Activated CD4-positive, alpha-beta T cell treated with anti-CD3 and anti-CD28 coated beads, Interleukin-2, amount 10 ng/mL, durations not matched to agents 7 days and 5 days (primary cell): ENCODE measurements at regions not wholly inside any gene's neighbourhood (a gene's known extent, or its start where the extent isn't known, plus 50 kb on each side); places are given as distances from the start of the nearest gene placed in this dataset.
"Not testable (repeated sequence)": the region's sequence is repeated elsewhere in the genome, so short reads cannot be mapped to it uniquely, and the experiment has no call there.

Experiments
- CTCF ChIA-PET: fragments of 350-600 bp; sonication (Branson Sonifier 250); formaldehyde crosslinking; loops from one replicate; lab custom pipeline; 2021; ENCODE audit warnings: antibody characterized with exemption; lab: Charles Lee
- POLR2A ChIA-PET: fragments of 350-600 bp; sonication (Branson Sonifier 250); formaldehyde crosslinking; loops from one replicate; lab custom pipeline; 2021; ENCODE audit warnings: antibody characterized with exemption; lab: Charles Lee
- DNase-seq: peaks from one replicate; pipeline ENCODE4 v3.0.0-alpha.2; 2020
- H3K27ac Mint-ChIP-seq: one replicate; pipeline ENCODE4 v1.8.0; 2021; ENCODE audit warnings: mild to moderate bottlenecking, moderate library complexity, mixed read lengths
- H3K27me3 Mint-ChIP-seq: one replicate; pipeline ENCODE4 v1.8.0; 2021; ENCODE audit warnings: mixed read lengths
- H3K36me3 Mint-ChIP-seq: one replicate; pipeline ENCODE4 v1.8.0; 2021; ENCODE audit warnings: low read depth, mixed read lengths
- H3K4me1 Mint-ChIP-seq: one replicate; pipeline ENCODE4 v1.8.0; 2021; ENCODE audit warnings: mixed read lengths
- H3K4me3 Mint-ChIP-seq: one replicate; pipeline ENCODE4 v1.8.0; 2021; ENCODE audit warnings: mild to moderate bottlenecking, moderate library complexity, mixed read lengths
- H3K9me3 Mint-ChIP-seq: one replicate; pipeline ENCODE4 v1.8.0; 2021; ENCODE audit warnings: mixed read lengths

- no peak overlapping the region for H3K27ac Mint-ChIP-seq
- no peaks in the 10 kb centered on the region for H3K27me3 Mint-ChIP-seq
- no peak for DNase-seq
- CTCF ChIA-PET = no interaction called here
- H3K36me3 Mint-ChIP-seq = no peaks in the 10 kb centered on the region
- no peaks in the 10 kb centered on the region for H3K4me1 Mint-ChIP-seq
- H3K9me3 Mint-ChIP-seq = peaks cover 5% of the 10 kb centered on the region
- H3K4me3 Mint-ChIP-seq = no peak overlapping the region
- POLR2A ChIA-PET = no interaction called here
Observed at GRCh38 chr12:16857456-16857923, 251.5 kb upstream of the LMO3 start.

DNA sequence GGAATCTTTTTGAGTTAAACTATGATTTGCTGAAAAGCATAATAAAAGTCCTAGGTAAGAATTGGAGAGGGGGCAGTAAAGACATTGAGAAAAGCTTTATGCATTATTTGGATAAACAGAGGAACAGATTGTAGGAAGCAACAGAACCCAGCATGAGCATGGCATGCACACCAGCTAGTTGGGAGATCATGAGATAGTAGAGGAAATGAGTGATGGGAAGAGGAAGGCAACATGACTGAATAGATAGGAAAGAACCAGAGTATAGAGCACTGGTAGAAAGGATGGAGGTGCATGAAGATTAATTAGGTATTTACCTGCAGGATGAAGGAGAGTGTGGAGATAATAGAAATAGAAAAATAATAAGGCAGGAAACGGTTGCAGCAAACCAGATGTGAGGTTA lies 248.5 kb upstream of the LMO3 start:
- Mint-ChIP-seq H3K27me3 (no peaks in the 10 kb centered on the region), H3K36me3 (no peaks in the 10 kb centered on the region), H3K27ac (no peak overlapping the region), H3K9me3 (peaks cover 6% of the 10 kb centered on the region), H3K4me1 (no peaks in the 10 kb centered on the region), H3K4me3 (no peak overlapping the region)
- no peak for DNase-seq
- CTCF ChIA-PET = no interaction called here
- POLR2A ChIA-PET = no interaction called here

GRCh38 chr12:16849473-16849872 lies 243.5 kb upstream of the LMO3 start:
- Mint-ChIP-seq H3K9me3 (peaks cover 9% of the 10 kb centered on the region), H3K4me3 (no peak overlapping the region), H3K4me1 (no peaks in the 10 kb centered on the region), H3K27ac (no peak overlapping the region), H3K36me3 (no peaks in the 10 kb centered on the region), H3K27me3 (no peaks in the 10 kb centered on the region)
- ChIA-PET CTCF (no interaction called here), POLR2A (no interaction called here)
- no peak for DNase-seq

DNA sequence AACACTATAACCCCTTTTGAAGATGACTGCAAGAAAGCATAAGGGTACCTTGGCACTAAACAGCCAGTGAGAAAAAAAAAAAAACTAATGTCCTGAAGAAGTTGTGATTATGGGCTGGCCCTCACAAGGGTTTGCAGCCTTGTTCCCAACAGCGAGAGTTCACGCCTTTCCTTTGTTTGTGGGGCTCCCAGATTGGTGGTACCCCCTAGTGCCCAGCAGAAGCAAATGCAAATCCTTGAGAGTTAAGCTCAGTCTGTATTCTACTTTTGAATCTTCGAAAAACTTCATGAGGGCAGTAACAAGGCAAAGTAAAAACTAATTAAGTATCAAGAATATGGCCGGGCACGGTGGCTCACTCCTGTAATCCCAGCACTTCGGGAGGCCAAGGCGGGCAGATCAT lies 238.9 kb upstream of the LMO3 start:
- no peaks in the 10 kb centered on the region for H3K36me3 Mint-ChIP-seq
- ChIA-PET CTCF (interaction anchor here (0.6 kb wide), 1 partner anchor 388 kb away, joined by 3 read pairs; no protein-coding TSS in a partner anchor), POLR2A (no interaction called here)
- no peak overlapping the region for H3K27ac Mint-ChIP-seq
- H3K9me3 Mint-ChIP-seq = peaks cover 7% of the 10 kb centered on the region
- no peaks in the 10 kb centered on the region for H3K27me3 Mint-ChIP-seq
- DNase-seq = no peak
- H3K4me3 Mint-ChIP-seq = no peak overlapping the region
- H3K4me1 Mint-ChIP-seq = no peaks in the 10 kb centered on the region

DNA sequence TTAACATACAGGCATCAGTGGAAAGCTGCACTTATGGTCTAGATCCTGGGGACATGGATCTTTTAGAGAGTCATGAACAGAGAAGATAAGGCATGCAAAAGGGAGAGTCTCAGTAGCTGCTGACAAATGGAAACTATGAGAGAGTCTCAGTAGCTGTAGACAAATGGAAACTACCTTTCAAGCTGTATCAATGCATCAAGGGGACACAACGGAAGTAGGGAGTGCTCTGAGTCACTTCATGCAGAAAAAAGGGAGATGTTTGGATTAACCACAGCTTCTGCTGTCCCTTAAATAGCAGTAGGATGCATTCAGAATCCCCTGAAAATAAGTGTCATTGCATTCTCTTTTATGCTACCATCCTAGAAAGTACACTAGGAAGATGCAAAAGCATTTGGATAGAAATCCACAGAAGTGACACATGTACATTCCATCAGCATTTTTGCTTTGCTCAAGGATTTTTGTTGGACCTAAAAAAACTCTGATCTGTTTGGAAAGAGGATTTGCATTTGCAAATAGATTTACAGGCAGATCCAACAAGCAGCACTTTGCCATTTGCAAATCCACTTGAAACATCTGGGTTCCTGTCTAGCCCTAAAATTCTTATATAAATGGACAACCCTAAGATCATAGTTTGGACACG lies 227.5 kb upstream of the LMO3 start:
- Mint-ChIP-seq H3K9me3 (peaks cover 5% of the 10 kb centered on the region), H3K27me3 (no peaks in the 10 kb centered on the region), H3K4me1 (no peaks in the 10 kb centered on the region), H3K27ac (no peak overlapping the region), H3K36me3 (no peaks in the 10 kb centered on the region), H3K4me3 (no peak overlapping the region)
- ChIA-PET POLR2A (no interaction called here), CTCF (no interaction called here)
- no peak for DNase-seq

DNA sequence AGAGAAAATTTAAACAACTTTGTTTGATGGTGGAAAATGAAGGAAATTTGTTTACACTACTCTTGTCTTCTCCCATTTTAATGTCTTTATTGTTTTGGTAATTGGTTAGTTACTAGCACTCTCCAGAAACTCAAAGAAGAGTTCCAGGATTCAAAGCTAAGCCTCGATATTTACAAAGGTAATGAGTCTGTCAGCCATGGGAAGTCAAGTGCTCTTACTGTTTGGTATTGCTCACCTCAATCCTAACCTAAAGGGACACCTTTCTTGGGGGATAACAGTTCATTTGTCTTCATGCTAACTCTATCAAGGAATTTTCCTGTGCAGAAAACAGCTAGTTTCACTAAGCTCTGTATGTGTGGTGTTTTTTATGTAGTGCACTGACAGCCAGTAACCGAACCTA lies 222.9 kb upstream of the LMO3 start:
- H3K4me1 Mint-ChIP-seq = no peaks in the 10 kb centered on the region
- ChIA-PET CTCF (no interaction called here), POLR2A (no interaction called here)
- no peaks in the 10 kb centered on the region for H3K27me3 Mint-ChIP-seq
- no peaks in the 10 kb centered on the region for H3K36me3 Mint-ChIP-seq
- H3K4me3 Mint-ChIP-seq = no peak overlapping the region
- H3K27ac Mint-ChIP-seq = no peak overlapping the region
- peaks cover 11% of the 10 kb centered on the region for H3K9me3 Mint-ChIP-seq
- no peak for DNase-seq

GRCh38 chr12:16807731-16808130 lies 201.8 kb upstream of the LMO3 start:
- H3K4me1 Mint-ChIP-seq = no peaks in the 10 kb centered on the region
- POLR2A ChIA-PET = no interaction called here
- H3K27me3 Mint-ChIP-seq = no peaks in the 10 kb centered on the region
- no peak overlapping the region for H3K27ac Mint-ChIP-seq
- no peak for DNase-seq
- H3K36me3 Mint-ChIP-seq = no peaks in the 10 kb centered on the region
- no peak overlapping the region for H3K4me3 Mint-ChIP-seq
- CTCF ChIA-PET = no interaction called here
- H3K9me3 Mint-ChIP-seq = peaks cover 17% of the 10 kb centered on the region

- Mint-ChIP-seq H3K27ac (no peak overlapping the region), H3K9me3 (peaks cover 6% of the 10 kb centered on the region), H3K27me3 (no peaks in the 10 kb centered on the region), H3K4me1 (no peaks in the 10 kb centered on the region), H3K4me3 (no peak overlapping the region), H3K36me3 (no peaks in the 10 kb centered on the region)
- POLR2A ChIA-PET = no interaction called here
- CTCF ChIA-PET = no interaction called here
- no peak for DNase-seq
Observed at GRCh38 chr12:16796168-16796567, 190.2 kb upstream of the LMO3 start.

- Mint-ChIP-seq H3K36me3 (no peaks in the 10 kb centered on the region), H3K4me3 (no peak overlapping the region), H3K27ac (no peak overlapping the region), H3K9me3 (peaks cover 10% of the 10 kb centered on the region), H3K4me1 (no peaks in the 10 kb centered on the region), H3K27me3 (no peaks in the 10 kb centered on the region)
- POLR2A ChIA-PET = no interaction called here
- no peak for DNase-seq
- CTCF ChIA-PET = no interaction called here
Observed at GRCh38 chr12:16789204-16789790, 183.3 kb upstream of the LMO3 start.

DNA sequence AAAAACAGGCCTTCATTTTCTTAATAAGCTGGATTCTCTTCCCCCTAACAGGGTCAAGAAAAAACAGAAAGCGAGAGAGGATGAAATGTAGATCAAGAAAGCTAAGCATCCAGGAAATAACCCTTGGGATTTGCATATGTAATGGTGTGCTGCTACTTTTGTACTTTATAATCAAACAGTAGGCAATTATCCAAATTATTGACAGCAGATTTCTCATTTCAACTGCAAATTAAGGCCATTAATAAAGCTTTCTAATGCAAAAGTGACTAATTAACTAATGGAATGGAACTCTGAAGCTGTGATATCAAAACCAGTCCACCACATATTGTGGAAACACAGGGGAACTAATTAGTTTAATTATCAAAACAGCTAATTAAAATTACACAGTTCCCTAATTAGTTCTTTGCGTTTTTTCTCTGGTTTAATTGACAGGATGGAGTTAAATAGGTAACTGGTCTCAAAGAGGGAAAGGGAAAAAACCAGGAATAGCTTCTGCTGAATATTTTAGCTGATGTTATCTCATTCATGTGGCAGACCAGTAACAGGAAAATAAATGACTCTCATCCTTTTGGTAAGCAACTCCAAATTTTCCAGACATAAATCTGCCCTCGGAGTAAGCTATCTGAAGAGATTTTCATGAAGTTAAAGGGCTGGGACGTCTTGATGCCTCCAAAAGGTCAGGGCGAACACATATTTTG lies 182.7 kb upstream of the LMO3 start:
- ChIA-PET POLR2A (no interaction called here), CTCF (no interaction called here)
- Mint-ChIP-seq H3K4me3 (no peak overlapping the region), H3K27me3 (no peaks in the 10 kb centered on the region), H3K4me1 (no peaks in the 10 kb centered on the region), H3K27ac (no peak overlapping the region), H3K36me3 (no peaks in the 10 kb centered on the region), H3K9me3 (peaks cover 8% of the 10 kb centered on the region)
- no peak for DNase-seq

DNA sequence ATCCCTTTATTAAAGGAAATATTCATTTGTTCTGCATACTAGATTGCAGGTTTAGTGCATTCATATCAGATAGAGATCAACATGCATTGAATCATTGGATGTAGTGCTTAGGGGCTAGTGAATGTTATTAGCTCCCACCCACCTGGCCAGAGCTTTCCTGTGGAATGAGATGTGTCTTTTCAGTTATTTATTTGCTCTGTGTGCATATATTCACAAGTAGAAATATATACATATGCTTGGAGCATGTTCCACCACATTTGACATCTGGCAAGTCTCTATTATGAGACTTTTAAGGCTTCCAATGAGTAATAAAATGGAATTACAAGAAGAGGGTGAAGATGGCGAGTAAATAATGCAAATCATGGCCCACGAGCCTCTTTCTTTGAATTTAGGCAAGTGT lies 180.0 kb upstream of the LMO3 start:
- no peak for DNase-seq
- no peak overlapping the region for H3K27ac Mint-ChIP-seq
- ChIA-PET POLR2A (no interaction called here), CTCF (no interaction called here)
- no peaks in the 10 kb centered on the region for H3K27me3 Mint-ChIP-seq
- H3K36me3 Mint-ChIP-seq = no peaks in the 10 kb centered on the region
- H3K9me3 Mint-ChIP-seq = peaks cover 9% of the 10 kb centered on the region
- H3K4me3 Mint-ChIP-seq = no peak overlapping the region
- H3K4me1 Mint-ChIP-seq = no peaks in the 10 kb centered on the region

- no peak for DNase-seq
- ChIA-PET POLR2A (no interaction called here), CTCF (no interaction called here)
- Mint-ChIP-seq H3K9me3 (peaks cover 10% of the 10 kb centered on the region), H3K36me3 (no peaks in the 10 kb centered on the region), H3K27ac (no peak overlapping the region), H3K4me3 (no peak overlapping the region), H3K4me1 (no peaks in the 10 kb centered on the region), H3K27me3 (no peaks in the 10 kb centered on the region)
Observed at GRCh38 chr12:16785524-16785923, 179.6 kb upstream of the LMO3 start.

- CTCF ChIA-PET = interaction anchor here (1.3 kb wide), 1 partner anchor 13 kb away, joined by 3 read pairs; no protein-coding TSS in a partner anchor
- H3K4me1 Mint-ChIP-seq, POLR2A ChIA-PET, H3K4me3 Mint-ChIP-seq, H3K27me3 Mint-ChIP-seq, H3K27ac Mint-ChIP-seq, DNase-seq, H3K36me3 Mint-ChIP-seq: not testable (repeated sequence)
- H3K9me3 Mint-ChIP-seq = peaks cover 30% of the 10 kb centered on the region
Observed at GRCh38 chr12:16769129-16769528, 163.2 kb upstream of the LMO3 start.
